Vagina (tissue), 2 donors: ENCODE measurements at regions not wholly inside any gene's neighbourhood (a gene's known extent, or its start where the extent isn't known, plus 50 kb on each side); places are given as distances from the start of the nearest gene placed in this dataset.

Experiments
- POLR2A ChIP-seq, 2 donors: fragments of 450-650 bp; IDR thresholded peaks; one replicate each; pipeline ENCODE4 v1.6.1; 2017; ENCODE audit warnings: antibody characterized with exemption in 2 of 2, mild to moderate bottlenecking in 2 of 2, moderate library complexity in 2 of 2
- POLR2AphosphoS5 ChIP-seq, 2 donors: sonication (generic); formaldehyde crosslinking; IDR thresholded peaks; one replicate each; pipeline ENCODE4 v1.9.0; 2017; ENCODE audit warnings: antibody characterized with exemption in 2 of 2, mild to moderate bottlenecking in 2 of 2, low read depth in 1 of 2; ENCODE audit not compliant: insufficient read depth in 1 of 2
- TF ChIP-seq, protein P1 (sequence below), 3 experiments: fragments of 450-650 bp in 2 of 3; fragments of 200-600 bp in 1 of 3; sonication (generic) in 1 of 3; IDR thresholded peaks; one replicate each; pipeline ENCODE4 v1.5.1; 2017 to 2019; ENCODE audit warnings: antibody characterized with exemption in 3 of 3, mild to moderate bottlenecking in 2 of 3, moderate library complexity in 2 of 3

- TF ChIP-seq POLR2AphosphoS5 (IDR thresholded peaks at IDR 0.05; ENCODE audit: insufficient read depth in 1 of 2, low read depth in 1 of 2), result no peak
- no peak for TF ChIP-seq POLR2A (IDR thresholded peaks at IDR 0.05)
- TF ChIP-seq, protein P1, sequence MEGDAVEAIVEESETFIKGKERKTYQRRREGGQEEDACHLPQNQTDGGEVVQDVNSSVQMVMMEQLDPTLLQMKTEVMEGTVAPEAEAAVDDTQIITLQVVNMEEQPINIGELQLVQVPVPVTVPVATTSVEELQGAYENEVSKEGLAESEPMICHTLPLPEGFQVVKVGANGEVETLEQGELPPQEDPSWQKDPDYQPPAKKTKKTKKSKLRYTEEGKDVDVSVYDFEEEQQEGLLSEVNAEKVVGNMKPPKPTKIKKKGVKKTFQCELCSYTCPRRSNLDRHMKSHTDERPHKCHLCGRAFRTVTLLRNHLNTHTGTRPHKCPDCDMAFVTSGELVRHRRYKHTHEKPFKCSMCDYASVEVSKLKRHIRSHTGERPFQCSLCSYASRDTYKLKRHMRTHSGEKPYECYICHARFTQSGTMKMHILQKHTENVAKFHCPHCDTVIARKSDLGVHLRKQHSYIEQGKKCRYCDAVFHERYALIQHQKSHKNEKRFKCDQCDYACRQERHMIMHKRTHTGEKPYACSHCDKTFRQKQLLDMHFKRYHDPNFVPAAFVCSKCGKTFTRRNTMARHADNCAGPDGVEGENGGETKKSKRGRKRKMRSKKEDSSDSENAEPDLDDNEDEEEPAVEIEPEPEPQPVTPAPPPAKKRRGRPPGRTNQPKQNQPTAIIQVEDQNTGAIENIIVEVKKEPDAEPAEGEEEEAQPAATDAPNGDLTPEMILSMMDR (IDR thresholded peaks at IDR 0.05), result no peak
These were observed 69.3 kb upstream of the MYO16 start for GRCh38 chr13:108560093-108560492.
